CD8-positive, alpha-beta memory T cell (primary cell): ENCODE measurements at regions not wholly inside any gene's neighbourhood (a gene's known extent, or its start where the extent isn't known, plus 50 kb on each side); places are given as distances from the start of the nearest gene placed in this dataset.
"Not testable (repeated sequence)": the region's sequence is repeated elsewhere in the genome, so short reads cannot be mapped to it uniquely, and the experiment has no call there.

ENCODE experiments used
- CTCF ChIA-PET: fragments of 350-600 bp; sonication (Branson Sonifier 250); formaldehyde crosslinking; loops from one replicate; lab custom pipeline; 2021; ENCODE audit warnings: antibody characterized with exemption; lab: Charles Lee
- POLR2A ChIA-PET: fragments of 350-600 bp; sonication (Branson Sonifier 250); formaldehyde crosslinking; loops from one replicate; lab custom pipeline; 2021; ENCODE audit warnings: antibody characterized with exemption; lab: Charles Lee
- DNase-seq, 5 donors: peaks; one replicate each; pipeline versions ENCODE4 v3.0.0 to v3.0.0-alpha.2; 2020 to 2022; ENCODE audit warnings: mixed read lengths in 1 of 5
- H3K27ac ChIP-seq: one replicate; pipeline ENCODE4 v1.7.0; 2013; ENCODE audit warnings: low read depth, mild to moderate bottlenecking, low read length, moderate library complexity
- H3K27me3 ChIP-seq: 2 replicates; pipeline ENCODE4 v1.7.0; 2013; ENCODE audit warnings: low read length, mild to moderate bottlenecking; ENCODE audit not compliant: insufficient read depth, poor library complexity, severe bottlenecking
- H3K36me3 ChIP-seq: 2 replicates; pipeline ENCODE4 v1.7.0; 2013; ENCODE audit warnings: mild to moderate bottlenecking, low read length, moderate library complexity; ENCODE audit not compliant: insufficient read depth
- H3K4me1 ChIP-seq: 2 replicates; pipeline ENCODE4 v1.7.0; 2013; ENCODE audit warnings: mild to moderate bottlenecking, low read length, moderate library complexity; ENCODE audit not compliant: insufficient read depth
- H3K4me3 ChIP-seq: 2 replicates; pipeline ENCODE4 v1.7.0; 2013; ENCODE audit warnings: mild to moderate bottlenecking, low read length
- H3K9me3 ChIP-seq: 2 replicates; pipeline ENCODE4 v1.7.0; 2013; ENCODE audit warnings: mild to moderate bottlenecking, low read length
- H3K27ac Mint-ChIP-seq, 8 donors: one replicate each; pipeline ENCODE4 v1.8.0; 2020 to 2021; ENCODE audit warnings: mixed read lengths in 8 of 8, mild to moderate bottlenecking in 6 of 8, inconsistent platforms in 3 of 8, moderate library complexity in 3 of 8
- H3K27me3 Mint-ChIP-seq, 2 donors: one replicate each; pipeline ENCODE4 v1.8.0; 2020 to 2021; ENCODE audit warnings: mixed read lengths in 2 of 2, mild to moderate bottlenecking in 1 of 2, moderate library complexity in 1 of 2
- H3K36me3 Mint-ChIP-seq, 3 donors: one replicate each; pipeline ENCODE4 v1.8.0; 2020 to 2021; ENCODE audit warnings: mixed read lengths in 3 of 3, inconsistent platforms in 1 of 3, mild to moderate bottlenecking in 1 of 3
- H3K4me1 Mint-ChIP-seq, 3 donors: one replicate each; pipeline ENCODE4 v1.8.0; 2020 to 2021; ENCODE audit warnings: mixed read lengths in 3 of 3, inconsistent platforms in 1 of 3, mild to moderate bottlenecking in 1 of 3
- H3K4me3 Mint-ChIP-seq, 7 donors: one replicate each; pipeline ENCODE4 v1.8.0; 2020 to 2021; ENCODE audit warnings: mixed read lengths in 7 of 7, mild to moderate bottlenecking in 6 of 7, moderate library complexity in 4 of 7, inconsistent platforms in 2 of 7
- H3K9me3 Mint-ChIP-seq, 5 donors: one replicate each; pipeline ENCODE4 v1.8.0; 2020 to 2022; ENCODE audit warnings: mixed read lengths in 5 of 5, mild to moderate bottlenecking in 3 of 5, moderate library complexity in 2 of 5, inconsistent platforms in 1 of 5

DNA sequence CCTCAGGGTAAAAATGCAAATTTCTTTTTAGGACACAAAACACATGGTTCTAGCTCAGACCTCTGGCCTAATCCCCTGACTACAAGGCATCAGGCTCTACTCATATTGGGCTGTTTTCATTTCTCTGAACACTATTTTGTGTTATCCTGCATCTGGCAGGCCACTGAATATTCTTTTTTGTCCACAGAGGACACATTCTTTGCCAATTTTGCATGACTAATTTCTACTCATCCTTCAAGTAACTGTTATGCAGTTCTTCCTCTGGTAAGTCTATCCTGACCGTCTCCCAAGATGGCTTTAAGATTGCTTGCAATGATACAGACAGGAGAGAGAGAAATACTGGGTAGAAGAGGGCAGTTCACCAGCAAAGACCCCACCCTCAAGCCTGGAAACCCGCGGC lies 107.6 kb upstream of the RGPD4 start:
- Histone ChIP-seq H3K4me1 (no peaks in the 10 kb centered on the region), H3K4me3 (no peak overlapping the region), H3K9me3 (no peaks in the 10 kb centered on the region), H3K27ac (no peak overlapping the region), H3K27me3 (no peaks in the 10 kb centered on the region), H3K36me3 (no peaks in the 10 kb centered on the region)
- H3K4me1 Mint-ChIP-seq = no peaks in the 10 kb centered on the region
- H3K27me3 Mint-ChIP-seq = no peaks in the 10 kb centered on the region
- no peaks in the 10 kb centered on the region for H3K36me3 Mint-ChIP-seq
- H3K27ac Mint-ChIP-seq = no peak overlapping the region
- DNase-seq = no peak
- ChIA-PET POLR2A (no interaction called here), CTCF (no interaction called here)
- H3K4me3 Mint-ChIP-seq = no peak overlapping the region
- H3K9me3 Mint-ChIP-seq = peaks cover 0 to 4% (median 2%) of the 10 kb centered on the region in 5 donors

DNA sequence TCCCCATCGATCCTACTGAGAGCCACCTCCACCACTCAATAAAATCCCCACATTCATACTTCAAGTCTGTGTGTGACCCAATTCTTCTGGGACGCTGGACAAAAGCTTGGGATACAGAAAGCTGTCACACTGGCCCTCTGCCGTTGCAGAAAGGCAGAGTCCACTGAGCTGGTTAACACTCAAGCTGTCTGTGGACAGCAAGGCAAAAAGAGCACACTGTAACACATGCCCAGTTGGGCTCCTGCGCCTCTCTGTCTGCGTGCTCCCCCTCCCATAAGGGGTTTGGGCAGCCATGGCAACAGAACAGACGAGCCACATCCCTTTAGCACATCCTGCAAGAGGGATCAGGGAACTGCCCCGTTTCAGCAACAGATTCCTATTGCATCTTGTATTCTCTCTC lies 106.9 kb upstream of the RGPD4 start:
- DNase-seq = no peak
- H3K4me3 ChIP-seq = no peak overlapping the region
- H3K36me3 ChIP-seq = no peaks in the 10 kb centered on the region
- Mint-ChIP-seq H3K4me3 (no peak overlapping the region), H3K36me3 (no peaks in the 10 kb centered on the region), H3K27ac (no peak overlapping the region), H3K9me3 (peaks cover 0 to 5% (median 3%) of the 10 kb centered on the region in 5 donors), H3K4me1 (no peaks in the 10 kb centered on the region), H3K27me3 (no peaks in the 10 kb centered on the region)
- H3K4me1 ChIP-seq = no peaks in the 10 kb centered on the region
- ChIA-PET POLR2A (no interaction called here), CTCF (no interaction called here)
- H3K27me3 ChIP-seq = no peaks in the 10 kb centered on the region
- H3K9me3 ChIP-seq = no peaks in the 10 kb centered on the region
- no peak overlapping the region for H3K27ac ChIP-seq

DNA sequence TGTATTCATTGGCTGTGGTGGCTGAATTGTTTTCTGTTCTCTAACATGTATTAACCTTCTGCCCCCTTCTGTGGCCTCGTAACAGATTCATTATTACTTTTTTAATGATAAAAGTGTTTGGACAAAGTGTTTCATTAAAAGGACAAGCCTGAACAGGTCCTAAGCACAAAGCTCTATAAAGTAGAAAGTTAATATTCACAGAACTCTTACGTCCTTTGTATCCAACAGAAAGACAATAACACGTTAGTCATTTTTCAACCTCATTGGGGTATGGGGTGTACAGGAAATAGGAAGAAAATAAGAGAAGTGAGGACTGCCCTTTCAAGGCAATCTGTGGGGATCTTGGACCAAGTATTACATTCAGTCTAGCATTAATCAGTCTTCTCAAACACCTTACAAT lies 105.5 kb upstream of the RGPD4 start:
- Mint-ChIP-seq H3K4me1 (no peaks in the 10 kb centered on the region), H3K27me3 (no peaks in the 10 kb centered on the region), H3K27ac (no peak overlapping the region), H3K9me3 (peaks cover 0 to 7% (median 4%) of the 10 kb centered on the region in 5 donors), H3K4me3 (no peak overlapping the region), H3K36me3 (no peaks in the 10 kb centered on the region)
- CTCF ChIA-PET = no interaction called here
- no peaks in the 10 kb centered on the region for H3K4me1 ChIP-seq
- no peak overlapping the region for H3K4me3 ChIP-seq
- no peak overlapping the region for H3K27ac ChIP-seq
- H3K36me3 ChIP-seq = no peaks in the 10 kb centered on the region
- POLR2A ChIA-PET = no interaction called here
- H3K27me3 ChIP-seq = no peaks in the 10 kb centered on the region
- H3K9me3 ChIP-seq = no peaks in the 10 kb centered on the region
- no peak for DNase-seq

DNA sequence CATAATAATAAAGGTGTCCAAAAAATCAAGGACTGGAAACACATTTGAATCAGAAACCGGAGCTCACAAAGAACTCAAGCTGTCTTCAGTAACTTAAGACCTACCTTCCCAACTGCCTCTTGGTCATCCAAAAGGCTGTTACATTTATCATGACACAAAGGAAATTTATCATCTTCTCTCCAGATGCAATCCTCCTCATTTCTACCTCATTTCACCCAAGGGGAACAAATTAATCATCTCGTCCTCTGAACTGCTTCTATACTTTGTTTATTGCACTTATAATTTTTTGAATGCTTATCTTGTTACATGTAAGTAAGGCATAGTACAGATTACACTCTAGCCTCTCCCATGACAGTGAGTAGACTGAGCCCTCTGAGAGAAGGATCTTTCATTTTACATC lies 105.1 kb upstream of the RGPD4 start:
- Mint-ChIP-seq H3K27me3 (no peaks in the 10 kb centered on the region), H3K36me3 (no peaks in the 10 kb centered on the region)
- DNase-seq = no peak

DNA sequence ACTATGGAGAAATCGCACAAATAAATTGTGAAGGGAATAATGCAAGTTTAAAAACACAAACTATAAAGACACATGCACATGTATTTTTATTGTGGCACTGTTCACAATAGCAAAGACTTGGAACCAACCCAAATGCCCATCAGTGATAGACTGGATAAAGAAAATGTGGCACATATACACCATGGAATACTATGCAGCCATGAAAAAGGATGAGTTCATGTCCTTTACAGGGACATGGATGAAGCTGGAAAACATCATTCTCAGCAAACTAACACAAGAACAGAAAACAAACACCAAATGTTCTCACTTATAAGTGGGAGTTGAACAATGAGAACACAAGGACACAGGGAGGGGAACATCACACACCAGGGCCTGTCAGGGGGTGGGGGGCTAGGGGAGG lies 100.9 kb upstream of the RGPD4 start:
- H3K9me3 ChIP-seq, CTCF ChIA-PET, H3K36me3 Mint-ChIP-seq, POLR2A ChIA-PET, H3K27ac ChIP-seq, H3K9me3 Mint-ChIP-seq, H3K36me3 ChIP-seq, H3K27ac Mint-ChIP-seq, H3K27me3 ChIP-seq, H3K4me3 Mint-ChIP-seq, H3K4me1 ChIP-seq, H3K4me1 Mint-ChIP-seq, H3K27me3 Mint-ChIP-seq, H3K4me3 ChIP-seq, DNase-seq: not testable (repeated sequence)

More for the DNA sequence above, 105.1 kb upstream of the RGPD4 start:
- H3K4me3 Mint-ChIP-seq = no peak overlapping the region
- no peak overlapping the region for H3K27ac ChIP-seq
- H3K4me1 Mint-ChIP-seq = no peaks in the 10 kb centered on the region
- no peaks in the 10 kb centered on the region for H3K36me3 ChIP-seq
- ChIA-PET POLR2A (no interaction called here), CTCF (no interaction called here)
- no peaks in the 10 kb centered on the region for H3K4me1 ChIP-seq
- H3K9me3 ChIP-seq = no peaks in the 10 kb centered on the region
- H3K4me3 ChIP-seq = no peak overlapping the region
- H3K27me3 ChIP-seq = no peaks in the 10 kb centered on the region
- H3K27ac Mint-ChIP-seq = no peak overlapping the region
- H3K9me3 Mint-ChIP-seq = peaks cover 0 to 7% (median 4%) of the 10 kb centered on the region in 5 donors

DNA sequence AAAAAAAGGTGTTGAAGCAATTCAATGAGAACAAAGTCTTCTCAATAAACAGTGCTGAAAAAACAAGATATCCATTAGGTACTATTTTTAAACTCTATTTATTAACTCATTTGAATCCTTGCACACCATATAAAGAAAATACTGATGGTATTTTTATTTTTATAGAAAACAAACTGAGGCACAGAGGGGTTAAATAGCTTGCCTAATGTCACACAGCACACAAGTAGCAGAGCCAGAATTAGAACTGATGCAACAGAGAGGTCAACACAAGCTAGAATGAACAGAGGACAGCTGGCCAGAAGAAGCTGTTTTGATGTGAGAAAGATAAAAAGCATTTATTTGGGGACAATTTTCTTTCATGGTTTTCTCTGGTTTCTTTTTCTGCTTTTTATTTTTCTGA lies 99.4 kb upstream of the RGPD4 start:
- Mint-ChIP-seq H3K9me3 (peaks cover 0 to 6% (median 2%) of the 10 kb centered on the region in 5 donors), H3K36me3 (no peaks in the 10 kb centered on the region), H3K4me3 (no peak overlapping the region), H3K4me1 (no peaks in the 10 kb centered on the region), H3K27ac (no peak overlapping the region), H3K27me3 (no peaks in the 10 kb centered on the region)
- CTCF ChIA-PET = no interaction called here
- Histone ChIP-seq H3K4me1 (no peaks in the 10 kb centered on the region), H3K27ac (no peak overlapping the region), H3K27me3 (no peaks in the 10 kb centered on the region), H3K36me3 (no peaks in the 10 kb centered on the region), H3K4me3 (no peak overlapping the region), H3K9me3 (no peaks in the 10 kb centered on the region)
- no peak for DNase-seq
- POLR2A ChIA-PET = no interaction called here

DNA sequence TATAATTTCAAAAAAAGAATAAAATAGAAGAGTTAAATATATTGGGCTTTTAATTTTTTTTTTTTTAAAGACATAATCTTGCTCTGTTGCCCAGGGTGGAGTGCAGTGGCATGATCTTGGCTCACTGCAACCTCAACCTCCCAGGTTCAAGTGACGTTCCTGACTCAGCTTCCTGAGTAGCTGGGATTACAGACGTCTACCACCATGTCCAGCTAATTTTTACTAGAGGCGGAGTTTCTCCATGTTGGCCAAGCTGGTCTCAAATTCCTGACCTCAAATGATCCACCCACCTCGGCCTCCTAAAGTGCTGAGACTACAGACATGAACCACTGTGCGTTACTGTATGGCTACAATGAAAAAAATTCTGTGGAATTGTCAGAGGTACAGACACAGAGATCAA lies 98.1 kb upstream of the RGPD4 start:
- H3K27me3 ChIP-seq = no peaks in the 10 kb centered on the region
- H3K4me3 ChIP-seq = no peak overlapping the region
- Mint-ChIP-seq H3K9me3 (peaks cover 0 to 6% (median 2%) of the 10 kb centered on the region in 5 donors), H3K36me3 (no peaks in the 10 kb centered on the region), H3K27me3 (no peaks in the 10 kb centered on the region), H3K27ac (no peak overlapping the region), H3K4me1 (no peaks in the 10 kb centered on the region), H3K4me3 (no peak overlapping the region)
- no peaks in the 10 kb centered on the region for H3K9me3 ChIP-seq
- ChIA-PET POLR2A (no interaction called here), CTCF (no interaction called here)
- H3K27ac ChIP-seq = no peak overlapping the region
- H3K4me1 ChIP-seq = no peaks in the 10 kb centered on the region
- H3K36me3 ChIP-seq = no peaks in the 10 kb centered on the region
- DNase-seq = no peak

DNA sequence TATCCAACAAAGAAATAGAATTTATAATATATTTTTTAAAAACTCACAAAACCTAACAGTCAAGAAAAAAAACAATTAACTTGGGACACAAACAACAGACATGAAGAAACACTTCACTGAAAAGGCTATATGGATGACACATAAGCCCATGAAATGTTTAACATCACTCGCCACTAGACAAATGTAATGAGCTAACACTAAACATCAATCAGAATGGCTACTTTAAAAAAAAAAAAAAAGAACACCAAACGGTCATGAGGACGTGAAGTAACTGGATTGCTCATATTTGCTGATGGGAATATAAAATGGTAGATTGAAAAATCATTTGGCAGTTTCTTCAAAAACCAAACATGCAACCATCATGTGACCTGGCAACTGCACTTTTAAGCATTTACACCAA lies 97.3 kb upstream of the RGPD4 start:
- Mint-ChIP-seq H3K27ac (no peak overlapping the region), H3K4me1 (no peaks in the 10 kb centered on the region), H3K9me3 (peaks cover 0 to 6% (median 2%) of the 10 kb centered on the region in 5 donors), H3K4me3 (no peak overlapping the region), H3K36me3 (no peaks in the 10 kb centered on the region), H3K27me3 (no peaks in the 10 kb centered on the region)
- no peak overlapping the region for H3K4me3 ChIP-seq
- no peaks in the 10 kb centered on the region for H3K36me3 ChIP-seq
- no peaks in the 10 kb centered on the region for H3K27me3 ChIP-seq
- ChIA-PET POLR2A (no interaction called here), CTCF (no interaction called here)
- H3K4me1 ChIP-seq = no peaks in the 10 kb centered on the region
- H3K27ac ChIP-seq = no peak overlapping the region
- no peak for DNase-seq
- no peaks in the 10 kb centered on the region for H3K9me3 ChIP-seq

DNA sequence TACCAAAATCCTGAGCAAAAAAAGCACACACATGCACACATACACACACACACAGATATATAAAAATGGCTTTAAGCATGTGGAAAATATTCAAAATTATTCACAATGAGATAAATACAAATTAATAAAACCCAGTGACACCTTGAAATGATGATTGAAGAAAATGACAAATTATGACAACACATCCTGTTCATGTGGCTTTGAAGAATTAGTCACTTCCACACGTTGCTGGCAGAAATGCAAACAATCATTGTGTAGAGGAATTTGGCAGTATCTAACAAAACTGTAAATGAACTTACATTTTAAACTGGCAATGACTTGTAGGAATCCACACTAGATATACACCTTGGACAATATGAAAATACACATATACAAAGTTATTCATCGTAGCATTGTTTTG lies 95.8 kb upstream of the RGPD4 start:
- H3K4me3 ChIP-seq = no peak overlapping the region
- Mint-ChIP-seq H3K27me3 (no peaks in the 10 kb centered on the region), H3K4me3 (no peak overlapping the region), H3K9me3 (no peaks in the 10 kb centered on the region), H3K4me1 (no peaks in the 10 kb centered on the region), H3K36me3 (no peaks in the 10 kb centered on the region), H3K27ac (no peak overlapping the region)
- H3K9me3 ChIP-seq = no peaks in the 10 kb centered on the region
- no peak overlapping the region for H3K27ac ChIP-seq
- no peaks in the 10 kb centered on the region for H3K4me1 ChIP-seq
- no peaks in the 10 kb centered on the region for H3K27me3 ChIP-seq
- no peaks in the 10 kb centered on the region for H3K36me3 ChIP-seq
- no peak for DNase-seq
- POLR2A ChIA-PET = no interaction called here
- CTCF ChIA-PET = no interaction called here
